A673 (cell line): ENCODE measurements at regions not wholly inside any gene's neighbourhood (a gene's known extent, or its start where the extent isn't known, plus 50 kb on each side); places are given as distances from the start of the nearest gene placed in this dataset.

Experiments
- BruUV-seq: library from RNA; stranded (reverse); fragments of 400-500 nt; replicated peaks from 2 replicates; lab custom pipeline; 2021; lab: Mats Ljungman, UMichigan
- CTCF ChIA-PET: fragments of 300-600 bp; sonication (Branson Sonifier 250); formaldehyde crosslinking; loops from one replicate; lab custom pipeline; 2022; ENCODE audit warnings: antibody characterized with exemption; lab: Charles Lee
- POLR2A ChIA-PET: fragments of 300-600 bp; sonication (Branson Sonifier 250); formaldehyde crosslinking; loops from one replicate; lab custom pipeline; 2022; ENCODE audit warnings: antibody characterized with exemption; ENCODE audit not compliant: low non-redundant PET; lab: Charles Lee
- DNase-seq: peaks from one replicate; pipeline ENCODE4 v3.0.0-alpha.2; 2015; ENCODE audit warnings: low spot score
- H3K27ac ChIP-seq: fragments of 200-600 bp; sonication (generic); 2 replicates; pipeline ENCODE4 v1.5.1; 2016; ENCODE audit warnings: mixed run types, low read depth, mild to moderate bottlenecking, mixed read lengths, antibody characterized with exemption, low read length; ENCODE audit not compliant: poor library complexity, severe bottlenecking
- H3K27me3 ChIP-seq: fragments of 200-600 bp; sonication (generic); replicated peaks from 2 replicates; pipeline ENCODE4 v1.6.1; 2017; ENCODE audit warnings: mixed run types, low read depth, mild to moderate bottlenecking, mixed read lengths, antibody characterized with exemption, low read length; ENCODE audit not compliant: insufficient read depth, poor library complexity
- H3K36me3 ChIP-seq: fragments of 200-600 bp; sonication (generic); 2 replicates; pipeline ENCODE4 v1.6.1; 2016; ENCODE audit warnings: mixed run types, mild to moderate bottlenecking, mixed read lengths, antibody characterized with exemption, low read length; ENCODE audit not compliant: insufficient read depth, poor library complexity, severe bottlenecking
- H3K4me1 ChIP-seq: fragments of 200-600 bp; sonication (generic); 2 replicates; pipeline ENCODE4 v1.6.1; 2017; ENCODE audit warnings: mixed run types, mild to moderate bottlenecking, mixed read lengths, antibody characterized with exemption, low read length; ENCODE audit not compliant: insufficient read depth, poor library complexity, severe bottlenecking
- H3K4me3 ChIP-seq: fragments of 200-600 bp; sonication (generic); 2 replicates; pipeline ENCODE4 v1.5.1; 2016; ENCODE audit warnings: low read depth, mixed run types, mild to moderate bottlenecking, mixed read lengths, low read length; ENCODE audit not compliant: poor library complexity, severe bottlenecking
- H3K9me3 ChIP-seq: fragments of 200-600 bp; sonication (generic); 2 replicates; pipeline ENCODE4 v1.6.1; 2016; ENCODE audit warnings: mixed run types, low read depth, mild to moderate bottlenecking, mixed read lengths, antibody characterized with exemption, low read length; ENCODE audit not compliant: poor library complexity, severe bottlenecking
- EZH2 ChIP-seq: fragments of 200-600 bp; sonication (generic); IDR thresholded peaks from 2 replicates; pipeline ENCODE4 v1.6.1; 2017; ENCODE audit warnings: borderline replicate concordance, low read depth, mild to moderate bottlenecking, mixed read lengths, antibody characterized with exemption, low read length; ENCODE audit not compliant: poor library complexity, severe bottlenecking
- intact Hi-C: fragments of 100-400 bp; cut with micrococcal nuclease; formaldehyde crosslinking; loops from one replicate; pipeline ENCODE4 v1.10.0; 2022; ENCODE audit not compliant: unreplicated experiment
- TF ChIP-seq, protein P1 (sequence below): fragments of 300-800, 200-600 bp; sonication (generic); conservative IDR thresholded peaks from 2 replicates; pipeline ENCODE4 v1.5.1; 2017; ENCODE audit warnings: low read depth, mild to moderate bottlenecking, antibody characterized with exemption, low read length, moderate library complexity, mixed read lengths

DNA sequence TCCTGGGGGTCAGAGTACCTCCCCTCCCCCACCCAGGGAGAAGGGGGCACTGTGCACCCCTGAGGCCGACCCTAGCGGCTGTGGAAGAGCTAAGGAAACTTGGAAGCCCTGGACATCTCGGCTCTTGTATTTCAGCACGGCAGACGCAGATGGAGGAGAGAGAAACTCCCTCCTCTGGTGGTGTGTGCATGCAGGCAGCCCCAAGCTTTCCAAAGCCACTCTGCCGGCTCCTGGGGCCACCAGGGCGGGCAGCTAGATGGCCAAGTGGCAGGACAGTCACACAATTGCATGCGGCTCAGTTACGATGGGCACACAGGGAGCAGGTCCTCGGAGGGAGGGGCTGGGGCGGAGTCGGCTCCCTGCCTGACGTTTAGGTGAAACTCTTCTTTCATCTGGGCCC, 195.5 kb downstream of the RBFOX3 start:
- intact Hi-C loops: no loop called here
- no peak for DNase-seq

DNA sequence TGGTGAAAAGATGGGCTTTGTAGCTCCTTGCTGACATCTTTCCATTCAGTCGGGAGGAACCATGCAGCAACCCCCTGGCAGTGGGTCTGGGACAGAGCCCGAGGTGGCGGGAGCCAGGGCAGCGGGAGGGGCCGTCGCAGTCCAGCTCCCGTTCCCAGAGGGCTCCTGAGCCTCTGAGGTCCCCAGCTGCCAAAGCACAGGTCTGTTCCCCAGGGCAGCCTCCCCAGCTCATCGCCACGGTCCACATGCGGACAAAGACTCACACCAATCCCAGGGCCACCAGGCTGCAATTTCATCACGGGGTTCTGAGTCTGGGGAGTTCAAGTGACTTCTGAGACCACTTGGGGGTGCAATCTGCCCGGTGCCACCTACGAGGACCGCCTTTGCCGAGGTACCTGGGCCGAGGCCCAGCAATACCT, 196.0 kb downstream of the RBFOX3 start:
- intact Hi-C loops: no loop called here
- no peak overlapping the region for H3K4me3 ChIP-seq
- POLR2A ChIA-PET: no interaction called here
- H3K4me1 ChIP-seq: no peaks in the 10 kb centered on the region
- no peak overlapping the region for H3K27ac ChIP-seq
- no peaks in the 10 kb centered on the region for H3K36me3 ChIP-seq
- H3K9me3 ChIP-seq: no peaks in the 10 kb centered on the region
- peaks cover 74% of the 10 kb centered on the region for H3K27me3 ChIP-seq
- CTCF ChIA-PET: interaction anchor here (0.6 kb wide), 1 partner anchor 14 kb away, joined by 3 read pairs; no protein-coding TSS in a partner anchor
- no TSS peak for BruUV-seq
- no peak for DNase-seq
- no peak for TF ChIP-seq EZH2
- TF ChIP-seq, protein P1, sequence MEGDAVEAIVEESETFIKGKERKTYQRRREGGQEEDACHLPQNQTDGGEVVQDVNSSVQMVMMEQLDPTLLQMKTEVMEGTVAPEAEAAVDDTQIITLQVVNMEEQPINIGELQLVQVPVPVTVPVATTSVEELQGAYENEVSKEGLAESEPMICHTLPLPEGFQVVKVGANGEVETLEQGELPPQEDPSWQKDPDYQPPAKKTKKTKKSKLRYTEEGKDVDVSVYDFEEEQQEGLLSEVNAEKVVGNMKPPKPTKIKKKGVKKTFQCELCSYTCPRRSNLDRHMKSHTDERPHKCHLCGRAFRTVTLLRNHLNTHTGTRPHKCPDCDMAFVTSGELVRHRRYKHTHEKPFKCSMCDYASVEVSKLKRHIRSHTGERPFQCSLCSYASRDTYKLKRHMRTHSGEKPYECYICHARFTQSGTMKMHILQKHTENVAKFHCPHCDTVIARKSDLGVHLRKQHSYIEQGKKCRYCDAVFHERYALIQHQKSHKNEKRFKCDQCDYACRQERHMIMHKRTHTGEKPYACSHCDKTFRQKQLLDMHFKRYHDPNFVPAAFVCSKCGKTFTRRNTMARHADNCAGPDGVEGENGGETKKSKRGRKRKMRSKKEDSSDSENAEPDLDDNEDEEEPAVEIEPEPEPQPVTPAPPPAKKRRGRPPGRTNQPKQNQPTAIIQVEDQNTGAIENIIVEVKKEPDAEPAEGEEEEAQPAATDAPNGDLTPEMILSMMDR: no peak

More for the DNA sequence above, 195.5 kb downstream of the RBFOX3 start:
- H3K36me3 ChIP-seq: no peaks in the 10 kb centered on the region
- H3K9me3 ChIP-seq: no peaks in the 10 kb centered on the region
- no TSS peak for BruUV-seq
- no peak overlapping the region for H3K4me3 ChIP-seq
- no peak for TF ChIP-seq EZH2
- TF ChIP-seq, protein P1: no peak
- H3K4me1 ChIP-seq: no peaks in the 10 kb centered on the region
- H3K27ac ChIP-seq: no peak overlapping the region
- POLR2A ChIA-PET: no interaction called here
- H3K27me3 ChIP-seq: peaks cover 69% of the 10 kb centered on the region
- CTCF ChIA-PET: interaction anchor here (0.6 kb wide), 1 partner anchor 41 kb away, joined by 3 read pairs; no protein-coding TSS in a partner anchor

DNA sequence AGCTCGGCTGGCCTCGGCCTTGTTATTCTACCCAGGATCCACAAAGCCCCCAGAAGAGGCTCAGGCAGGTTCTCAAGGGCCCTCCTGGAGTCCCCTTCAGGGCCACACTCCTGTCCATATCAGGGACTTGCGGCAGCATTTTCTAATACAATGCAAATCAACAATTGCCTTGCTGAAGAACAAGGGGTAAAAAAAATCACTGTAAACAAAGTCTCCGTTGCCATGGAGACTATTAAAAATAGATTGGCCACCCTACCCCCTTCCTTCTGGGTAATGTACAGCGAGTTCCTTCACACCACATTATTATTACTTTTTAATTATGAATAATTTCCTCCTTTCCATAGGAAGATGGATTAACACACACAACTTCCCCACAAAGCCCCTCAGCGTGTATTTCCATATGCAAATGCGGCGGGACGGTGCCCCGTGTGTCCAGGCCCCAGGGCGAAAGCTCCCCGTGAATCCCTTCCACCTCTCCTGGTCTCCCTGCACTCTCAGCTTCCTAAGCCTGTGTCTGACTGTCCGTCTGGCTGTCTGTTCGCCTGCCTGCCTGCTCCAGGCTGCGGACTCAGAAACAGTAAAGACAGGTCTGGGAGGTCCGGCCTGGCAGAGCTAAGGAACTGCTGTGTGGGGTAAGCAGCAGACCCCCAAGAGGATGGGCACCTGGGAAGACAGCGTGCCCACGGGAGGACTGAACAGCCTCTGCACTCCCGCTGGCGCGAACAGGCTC, 196.6 kb downstream of the RBFOX3 start:
- intact Hi-C loops: no loop called here
- no TSS peak for BruUV-seq
- no peak for DNase-seq
- Histone ChIP-seq H3K27me3 (peaks cover 77% of the 10 kb centered on the region), H3K9me3 (no peaks in the 10 kb centered on the region), H3K36me3 (no peaks in the 10 kb centered on the region), H3K4me1 (no peaks in the 10 kb centered on the region), H3K27ac (no peak overlapping the region), H3K4me3 (no peak overlapping the region)
- TF ChIP-seq EZH2: no peak
- TF ChIP-seq, protein P1: no peak
- ChIA-PET POLR2A (no interaction called here), CTCF (interaction anchor here (0.6 kb wide), 1 partner anchor 13 kb away, joined by 3 read pairs; no protein-coding TSS in a partner anchor)
